RWPE1 (cell line): ENCODE measurements at regions not wholly inside any gene's neighbourhood (a gene's known extent, or its start where the extent isn't known, plus 50 kb on each side); places are given as distances from the start of the nearest gene placed in this dataset.
"Not testable (repeated sequence)": the region's sequence is repeated elsewhere in the genome, so short reads cannot be mapped to it uniquely, and the experiment has no call there.

Source experiments
- CTCF ChIA-PET: fragments of 350-600 bp; sonication (Branson Sonifier 250); formaldehyde crosslinking; extraction: SDS; loops from one replicate; lab custom pipeline; 2021; lab: Yijun Ruan, JAX
- POLR2A ChIA-PET: fragments of 400-600 bp; formaldehyde crosslinking; extraction: SDS; loops from one replicate; lab custom pipeline; 2020; ENCODE audit warnings: antibody characterized with exemption; ENCODE audit not compliant: low non-redundant PET; lab: Yijun Ruan, JAX
- DNase-seq: peaks from one replicate; pipeline ENCODE4 v3.0.0; 2012; ENCODE audit warnings: low spot score
- H3K27ac ChIP-seq: fragments of 450-650 bp; 2 replicates; pipeline ENCODE4 v1.5.1; 2017
- TF ChIP-seq, protein P1 (sequence below): fragments of 450-650 bp; conservative IDR thresholded peaks from 2 replicates; pipeline ENCODE4 v1.5.1; 2017; ENCODE audit warnings: low read depth, mild to moderate bottlenecking

DNA sequence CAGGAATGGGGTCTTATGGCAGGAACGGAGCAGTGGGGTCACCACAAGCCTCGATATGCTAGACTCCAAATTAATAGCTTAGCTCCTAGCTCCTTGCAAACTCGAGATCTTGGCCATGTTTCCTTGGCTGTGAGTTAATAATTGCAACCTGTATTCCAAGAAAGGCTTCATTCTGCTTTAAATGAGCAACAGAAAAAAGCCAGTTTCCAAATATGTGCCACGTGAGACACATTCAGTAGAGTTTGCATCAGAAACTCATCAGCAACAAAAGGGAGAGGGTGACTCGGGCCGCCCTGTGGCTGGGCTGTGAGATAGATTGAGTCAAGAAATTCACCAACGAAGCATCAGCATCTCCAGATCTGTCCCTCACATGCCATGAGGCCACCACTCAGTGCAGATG, 112.0 kb downstream of the NPTX2 start:
- H3K27ac ChIP-seq: no peak overlapping the region
- POLR2A ChIA-PET: no interaction called here
- CTCF ChIA-PET: interaction anchor here (1.9 kb wide), 1 partner anchor 17 kb away, joined by 5 read pairs; no protein-coding TSS in a partner anchor
- DNase-seq: no peak
- TF ChIP-seq, protein P1, sequence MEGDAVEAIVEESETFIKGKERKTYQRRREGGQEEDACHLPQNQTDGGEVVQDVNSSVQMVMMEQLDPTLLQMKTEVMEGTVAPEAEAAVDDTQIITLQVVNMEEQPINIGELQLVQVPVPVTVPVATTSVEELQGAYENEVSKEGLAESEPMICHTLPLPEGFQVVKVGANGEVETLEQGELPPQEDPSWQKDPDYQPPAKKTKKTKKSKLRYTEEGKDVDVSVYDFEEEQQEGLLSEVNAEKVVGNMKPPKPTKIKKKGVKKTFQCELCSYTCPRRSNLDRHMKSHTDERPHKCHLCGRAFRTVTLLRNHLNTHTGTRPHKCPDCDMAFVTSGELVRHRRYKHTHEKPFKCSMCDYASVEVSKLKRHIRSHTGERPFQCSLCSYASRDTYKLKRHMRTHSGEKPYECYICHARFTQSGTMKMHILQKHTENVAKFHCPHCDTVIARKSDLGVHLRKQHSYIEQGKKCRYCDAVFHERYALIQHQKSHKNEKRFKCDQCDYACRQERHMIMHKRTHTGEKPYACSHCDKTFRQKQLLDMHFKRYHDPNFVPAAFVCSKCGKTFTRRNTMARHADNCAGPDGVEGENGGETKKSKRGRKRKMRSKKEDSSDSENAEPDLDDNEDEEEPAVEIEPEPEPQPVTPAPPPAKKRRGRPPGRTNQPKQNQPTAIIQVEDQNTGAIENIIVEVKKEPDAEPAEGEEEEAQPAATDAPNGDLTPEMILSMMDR: no peak

GRCh38 chr7:98730326-98730725, 113.2 kb downstream of the NPTX2 start:
- TF ChIP-seq, protein P1: no peak
- POLR2A ChIA-PET: no interaction called here
- DNase-seq: no peak
- H3K27ac ChIP-seq: no peak overlapping the region
- CTCF ChIA-PET: interaction anchor here (0.6 to 1.9 kb wide), 2 partner anchors 16 to 166 kb away, joined by 3 to 5 read pairs; no protein-coding TSS in a partner anchor

GRCh38 chr7:98731651-98732050, 114.6 kb downstream of the NPTX2 start:
- ChIA-PET CTCF (interaction anchor here (1.8 kb wide), 1 partner anchor 14 kb away, joined by 7 read pairs; no protein-coding TSS in a partner anchor), POLR2A (no interaction called here)
- TF ChIP-seq, protein P1: no peak
- no peak for DNase-seq
- no peak overlapping the region for H3K27ac ChIP-seq

DNA sequence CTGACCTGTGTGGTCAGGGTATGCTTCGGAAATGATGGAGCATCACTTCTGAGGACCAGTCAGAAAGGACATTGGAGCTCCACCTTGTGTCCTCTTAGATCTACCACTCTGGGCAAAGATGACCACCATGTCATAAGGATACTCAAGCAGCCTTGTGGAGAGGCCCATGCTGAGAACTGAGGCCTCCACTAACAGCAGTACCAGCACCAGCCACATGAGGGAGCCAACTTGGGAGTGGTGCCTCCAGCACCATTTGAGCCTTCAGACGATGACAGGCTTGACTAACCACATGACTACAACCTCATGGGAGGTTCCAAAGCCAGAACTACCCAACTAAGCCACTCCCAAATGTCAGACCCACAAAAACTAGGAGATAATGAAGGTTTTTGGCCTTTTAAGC, 116.0 kb downstream of the NPTX2 start:
- POLR2A ChIA-PET: no interaction called here
- TF ChIP-seq, protein P1: peak; percentile 49
- peak; percentile 63 for DNase-seq
- CTCF ChIA-PET: interaction anchor here (1.8 kb wide), 1 partner anchor 13 kb away, joined by 7 read pairs; no protein-coding TSS in a partner anchor
- no peak overlapping the region for H3K27ac ChIP-seq

DNA sequence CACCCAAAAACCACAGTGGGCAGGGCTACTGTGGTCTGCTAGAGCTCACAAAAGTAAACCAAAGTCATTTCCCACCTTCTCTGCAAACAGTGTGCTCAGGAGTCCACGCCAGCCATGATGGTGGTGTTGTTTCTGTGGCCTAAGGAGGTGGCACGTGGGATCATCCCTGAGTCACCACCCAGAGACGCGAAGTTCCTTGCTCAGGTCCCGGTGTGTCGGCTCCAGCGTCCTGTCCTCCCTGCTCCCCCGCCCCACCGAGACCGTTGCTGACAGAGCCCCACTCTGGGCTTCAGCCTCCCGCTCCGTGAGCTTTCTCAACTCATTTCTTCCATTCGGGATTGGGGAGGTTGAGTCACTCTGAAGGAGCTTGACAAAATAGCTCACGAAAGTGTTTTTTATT, 118.7 kb downstream of the NPTX2 start:
- ChIA-PET POLR2A (no interaction called here), CTCF (interaction anchor here (0.9 kb wide), 1 partner anchor 10 kb away, joined by 3 read pairs; no protein-coding TSS in a partner anchor)

GRCh38 chr7:98736461-98736860, 119.4 kb downstream of the NPTX2 start:
- CTCF ChIA-PET: interaction anchor here (0.7 to 1.0 kb wide), 3 partner anchors 9 to 61 kb away, joined by 3 to 5 read pairs (median 3); no protein-coding TSS in a partner anchor
- H3K27ac ChIP-seq, POLR2A ChIA-PET, DNase-seq: not testable (repeated sequence)

More for the DNA sequence above, 118.7 kb downstream of the NPTX2 start:
- DNase-seq: no peak
- TF ChIP-seq, protein P1: no peak
- H3K27ac ChIP-seq: no peak overlapping the region

GRCh38 chr7:98737176-98737575, 120.1 kb downstream of the NPTX2 start:
- ChIA-PET POLR2A (no interaction called here), CTCF (interaction anchor here (0.7 to 1.0 kb wide), 2 partner anchors 8 to 62 kb away, joined by 3 to 5 read pairs; no protein-coding TSS in a partner anchor)
- TF ChIP-seq, protein P1: no peak
- H3K27ac ChIP-seq: no peak overlapping the region
- no peak for DNase-seq
